ENCODE measurements at regions not wholly inside any gene's neighbourhood (a gene's known extent, or its start where the extent isn't known, plus 50 kb on each side); places are given as distances from the start of the nearest gene placed in this dataset.
A peak's percentile ranks its signal among the peaks of the same experiment; 100 is the strongest.

GRCh38 chr14:40122968-40123648 is 690.9 kb upstream of the FBXO33 start:
- H3K9ac ChIP-seq (ENCODE audit: insufficient read depth, low read depth, low read length) = no peak overlapping the region
- peak overlapping the region; percentile 24 for H2AFZ ChIP-seq (ENCODE audit: low read length)
- H3K27me3 ChIP-seq (ENCODE audit: control insufficient read depth in 1 of 2, insufficient read depth in 2 of 2, low read length in 2 of 2) = no peaks in the 10 kb centered on the region
- peak overlapping the region; percentile 52 for H3K4me2 ChIP-seq (ENCODE audit: low read depth, low read length)
- H4K20me1 ChIP-seq (ENCODE audit: insufficient read depth, low read length) = no peaks in the 10 kb centered on the region
- intact Hi-C loops (cut with micrococcal nuclease; ENCODE audit: unreplicated experiment) = no loop called here
- in situ Hi-C loops (cut with HindIII; ENCODE audit: extremely low pct_ligation_motif_present, low pct_unique_long_range_greater_than_20kb) = no loop called here
- peaks cover 31% of the 10 kb centered on the region for H3K9me3 ChIP-seq (ENCODE audit: low read length)
- no TSS peak for BruUV-seq (replicated peaks)
- no peaks in the 10 kb centered on the region for H3K4me1 ChIP-seq (ENCODE audit: insufficient read depth, low read length)
- TF ChIP-seq ARNTL (CRISPR knock-in tag; IDR thresholded peaks at IDR 0.05) (no peak), ZFP36L2 (CRISPR knock-in tag; IDR thresholded peaks at IDR 0.05) (no peak), SMYD3 (CRISPR knock-in tag; IDR thresholded peaks at IDR 0.05) (no peak), MIER3 (CRISPR knock-in tag; IDR thresholded peaks at IDR 0.05; ENCODE audit: borderline replicate concordance) (no peak), ZNF556 (CRISPR knock-in tag; IDR thresholded peaks at IDR 0.05; ENCODE audit: borderline replicate concordance) (no peak), MAFK (conservative IDR thresholded peaks at IDR 0.05 in 1 of 2, IDR thresholded peaks at IDR 0.05 in 1 of 2; ENCODE audit: low read length in 2 of 2) (peak in 1 of 2 experiments; percentile 42; a peak in 2 of 4 replicates)
- H3K4me3 ChIP-seq (replicated peaks in 1 of 3; ENCODE audit: insufficient read depth in 1 of 3, low read depth in 2 of 3, low read length in 3 of 3) = peak overlapping the region in 2 of 3 experiments; percentile 13 to 29; a peak in 1 of 6 replicates
- no peak for DNase-seq (ENCODE audit: low spot score)
- no peak overlapping the region for H3K27ac ChIP-seq (ENCODE audit: extremely low read length, insufficient read depth, low read length)
- 9% methylated on average over 2 of the region's 2 CpGs for WGBS (ENCODE audit: low lambda C conversion rate)
- ChIA-PET CTCF (ENCODE audit: low intra/inter-chr PET ratio, low total read pairs) (no interaction called here), POLR2A (no interaction called here)
- no peak for FAIRE-seq
- no peak; the same call in 2 of the 3 replicates for ATAC-seq
- H3K36me3 ChIP-seq (replicated peaks in 1 of 2; ENCODE audit: control insufficient read depth in 1 of 2, insufficient read depth in 2 of 2, low read length in 2 of 2) = no peaks in the 10 kb centered on the region
- no peaks in the 10 kb centered on the region for H3K79me2 ChIP-seq (ENCODE audit: insufficient read depth, low read length)

- H4K20me1 ChIP-seq (ENCODE audit: insufficient read depth, low read length) = no peaks in the 10 kb centered on the region
- no peak overlapping the region for H3K27ac ChIP-seq (ENCODE audit: extremely low read length, insufficient read depth, low read length)
- H3K79me2 ChIP-seq (ENCODE audit: insufficient read depth, low read length) = no peaks in the 10 kb centered on the region
- TF ChIP-seq EZH2 (conservative IDR thresholded peaks at IDR 0.05; ENCODE audit: low read depth, low read length) (no peak), ZBTB42 (CRISPR knock-in tag; IDR thresholded peaks at IDR 0.05) (no peak), E2F5 (CRISPR knock-in tag; conservative IDR thresholded peaks at IDR 0.05) (no peak)
- H2AFZ ChIP-seq (ENCODE audit: low read length) = no peak overlapping the region
- no peak overlapping the region for H3K4me3 ChIP-seq (replicated peaks in 1 of 3; ENCODE audit: insufficient read depth in 1 of 3, low read depth in 2 of 3, low read length in 3 of 3)
- in situ Hi-C loops (cut with HindIII; ENCODE audit: extremely low pct_ligation_motif_present, low pct_unique_long_range_greater_than_20kb) = no loop called here
- H3K36me3 ChIP-seq (replicated peaks in 1 of 2; ENCODE audit: control insufficient read depth in 1 of 2, insufficient read depth in 2 of 2, low read length in 2 of 2) = no peaks in the 10 kb centered on the region
- ATAC-seq (no peak), DNase-seq (ENCODE audit: low spot score) (no peak), FAIRE-seq (no peak)
- ChIA-PET CTCF (ENCODE audit: low intra/inter-chr PET ratio, low total read pairs) (no interaction called here), POLR2A (no interaction called here)
- BruUV-seq (replicated peaks) = no TSS peak
- 3% methylated on average over 2 of the region's 2 CpGs for WGBS (ENCODE audit: low lambda C conversion rate)
- no peak overlapping the region for H3K9ac ChIP-seq (ENCODE audit: insufficient read depth, low read depth, low read length)
- H3K4me2 ChIP-seq (ENCODE audit: low read depth, low read length) = no peak overlapping the region
- H3K9me3 ChIP-seq (ENCODE audit: low read length) = peaks cover 27% of the 10 kb centered on the region
- H3K27me3 ChIP-seq (ENCODE audit: control insufficient read depth in 1 of 2, insufficient read depth in 2 of 2, low read length in 2 of 2) = no peaks in the 10 kb centered on the region
- H3K4me1 ChIP-seq (ENCODE audit: insufficient read depth, low read length) = no peaks in the 10 kb centered on the region
- intact Hi-C loops (cut with micrococcal nuclease; ENCODE audit: unreplicated experiment) = no loop called here
Observed at GRCh38 chr14:40119765-40120164, 687.5 kb upstream of the FBXO33 start.

All from HepG2 (cell line).